Tibial artery (tissue), 4 donors: ENCODE measurements at regions not wholly inside any gene's neighbourhood (a gene's known extent, or its start where the extent isn't known, plus 50 kb on each side); places are given as distances from the start of the nearest gene placed in this dataset.

Experiments used
- DNase-seq, 2 donors: peaks; one replicate each; pipeline ENCODE4 v3.0.0-alpha.2; 2019
- H3K27ac ChIP-seq, 2 donors: fragments of 200-600 bp; sonication (generic) in 1 of 2; 1 replicate in 1 of 2; 2 replicates in 1 of 2; pipeline ENCODE4 v1.5.1; 2018 to 2019; ENCODE audit warnings: mild to moderate bottlenecking in 1 of 2
- H3K27me3 ChIP-seq, 2 donors: fragments of 200-600 bp; sonication (generic) in 1 of 2; one replicate each; pipeline versions ENCODE4 v1.5.1 to v1.6.0; 2016 to 2019
- H3K36me3 ChIP-seq, 3 donors: fragments of 200-600 bp; sonication (generic) in 2 of 3; one replicate each; pipeline ENCODE4 v1.5.1; 2016 to 2019; ENCODE audit warnings: mild to moderate bottlenecking in 2 of 3
- H3K4me1 ChIP-seq, 4 donors: fragments of 200-600 bp; sonication (generic) in 2 of 4; 1 replicate in 3 of 4; 2 replicates in 1 of 4; pipeline ENCODE4 v1.5.1; 2016 to 2019
- H3K4me3 ChIP-seq, 2 donors: fragments of 200-600 bp; sonication (generic) in 1 of 2; 1 replicate in 1 of 2; 2 replicates in 1 of 2; pipeline ENCODE4 v1.5.1; 2018 to 2019; ENCODE audit warnings: mild to moderate bottlenecking in 2 of 2
- H3K9me3 ChIP-seq, 3 donors: fragments of 200-600 bp; sonication (generic) in 1 of 3; one replicate each; pipeline ENCODE4 v1.5.1; 2016 to 2019
- CTCF ChIP-seq, 2 experiments: fragments of 200-600 bp in 1 of 2; fragments of 450-650 bp in 1 of 2; IDR thresholded peaks; one replicate each; pipeline ENCODE4 v1.5.1; 2017 to 2019; ENCODE audit warnings: antibody characterized with exemption in 2 of 2, mild to moderate bottlenecking in 1 of 2, moderate library complexity in 1 of 2
- intact Hi-C: fragments of 100-400 bp; cut with DNase I; formaldehyde crosslinking; loops from one replicate; pipeline ENCODE4 v1.15.0; 2023; ENCODE audit warnings: low total_unique reads

GRCh38 chr1:55374216-55374615 is 159.1 kb upstream of the USP24 start:
- H3K9me3 ChIP-seq = no peaks in the 10 kb centered on the region
- no peak for DNase-seq
- intact Hi-C loops = no loop called here
- H3K27ac ChIP-seq = no peak overlapping the region
- TF ChIP-seq CTCF (IDR thresholded peaks at IDR 0.05) = no peak
- no peak overlapping the region for H3K4me3 ChIP-seq
- H3K36me3 ChIP-seq = no peaks in the 10 kb centered on the region
- H3K27me3 ChIP-seq = no peaks in the 10 kb centered on the region
- H3K4me1 ChIP-seq = peaks cover 0 to 9% (median 0%) of the 10 kb centered on the region in 4 donors

GRCh38 chr1:55369474-55369873 is 154.3 kb upstream of the USP24 start:
- no peaks in the 10 kb centered on the region for H3K36me3 ChIP-seq
- H3K27ac ChIP-seq = no peak overlapping the region
- no peaks in the 10 kb centered on the region for H3K4me1 ChIP-seq
- no peak for TF ChIP-seq CTCF (IDR thresholded peaks at IDR 0.05)
- intact Hi-C loops = no loop called here
- no peaks in the 10 kb centered on the region for H3K9me3 ChIP-seq
- no peaks in the 10 kb centered on the region for H3K27me3 ChIP-seq
- DNase-seq = no peak
- H3K4me3 ChIP-seq = no peak overlapping the region

GRCh38 chr1:55368698-55369097 is 153.5 kb upstream of the USP24 start:
- Histone ChIP-seq H3K4me3 (no peak overlapping the region), H3K27ac (no peak overlapping the region), H3K9me3 (no peaks in the 10 kb centered on the region), H3K4me1 (no peaks in the 10 kb centered on the region), H3K36me3 (no peaks in the 10 kb centered on the region), H3K27me3 (no peaks in the 10 kb centered on the region)
- intact Hi-C loops = no loop called here
- no peak for TF ChIP-seq CTCF (IDR thresholded peaks at IDR 0.05)
- no peak for DNase-seq

- intact Hi-C loops = no loop called here
- Histone ChIP-seq H3K4me3 (no peak overlapping the region), H3K36me3 (no peaks in the 10 kb centered on the region), H3K27me3 (no peaks in the 10 kb centered on the region), H3K9me3 (no peaks in the 10 kb centered on the region), H3K27ac (no peak overlapping the region), H3K4me1 (no peaks in the 10 kb centered on the region)
- TF ChIP-seq CTCF (IDR thresholded peaks at IDR 0.05) = no peak
- no peak for DNase-seq
These were observed 152.1 kb upstream of the USP24 start for GRCh38 chr1:55367273-55367672.

- H3K27ac ChIP-seq = no peak overlapping the region
- H3K4me1 ChIP-seq = no peaks in the 10 kb centered on the region
- no peak for DNase-seq
- no peak for TF ChIP-seq CTCF (IDR thresholded peaks at IDR 0.05)
- no peaks in the 10 kb centered on the region for H3K36me3 ChIP-seq
- intact Hi-C loops = no loop called here
- H3K4me3 ChIP-seq = no peak overlapping the region
- no peaks in the 10 kb centered on the region for H3K27me3 ChIP-seq
- no peaks in the 10 kb centered on the region for H3K9me3 ChIP-seq
These were observed 149.1 kb upstream of the USP24 start for GRCh38 chr1:55364216-55364615.

GRCh38 chr1:55363268-55363667 is 148.1 kb upstream of the USP24 start:
- Histone ChIP-seq H3K4me3 (no peak overlapping the region), H3K27ac (no peak overlapping the region), H3K9me3 (no peaks in the 10 kb centered on the region), H3K4me1 (no peaks in the 10 kb centered on the region), H3K36me3 (no peaks in the 10 kb centered on the region), H3K27me3 (no peaks in the 10 kb centered on the region)
- DNase-seq = no peak
- intact Hi-C loops = no loop called here
- TF ChIP-seq CTCF (IDR thresholded peaks at IDR 0.05) = no peak
